Osteocyte (in vitro differentiated cells): ENCODE measurements at regions not wholly inside any gene's neighbourhood (a gene's known extent, or its start where the extent isn't known, plus 50 kb on each side); places are given as distances from the start of the nearest gene placed in this dataset.

ENCODE experiments used
- DNase-seq: peaks from one replicate; pipeline ENCODE4 v3.0.0; 2021; ENCODE audit warnings: mixed read lengths; ENCODE audit not compliant: unreplicated experiment; ENCODE audit errors: extremely low spot score
- H3K27ac Mint-ChIP-seq: one replicate; pipeline ENCODE4 v1.8.0; 2021; ENCODE audit warnings: mild to moderate bottlenecking, mixed read lengths; ENCODE audit not compliant: unreplicated experiment
- H3K27me3 Mint-ChIP-seq: one replicate; pipeline ENCODE4 v1.8.0; 2021; ENCODE audit warnings: mixed read lengths; ENCODE audit not compliant: unreplicated experiment
- H3K36me3 Mint-ChIP-seq: one replicate; pipeline ENCODE4 v1.8.0; 2021; ENCODE audit warnings: mixed read lengths; ENCODE audit not compliant: unreplicated experiment
- H3K4me1 Mint-ChIP-seq: one replicate; pipeline ENCODE4 v1.8.0; 2021; ENCODE audit warnings: mixed read lengths; ENCODE audit not compliant: unreplicated experiment
- H3K4me3 Mint-ChIP-seq: one replicate; pipeline ENCODE4 v1.8.0; 2021; ENCODE audit warnings: mild to moderate bottlenecking, moderate library complexity, mixed read lengths; ENCODE audit not compliant: unreplicated experiment
- H3K9me3 Mint-ChIP-seq: one replicate; pipeline ENCODE4 v1.8.0; 2021; ENCODE audit warnings: mixed read lengths; ENCODE audit not compliant: unreplicated experiment
- CTCF ChIP-seq: fragments of 200-600 bp; sonication (generic); IDR thresholded peaks from 2 replicates; pipeline ENCODE4 v1.5.0; 2021; ENCODE audit warnings: antibody characterized with exemption, mild to moderate bottlenecking, moderate library complexity

GRCh38 chr1:95983831-95984230 is 737.8 kb upstream of the PTBP2 start:
- Mint-ChIP-seq H3K27me3 (peaks cover 27% of the 10 kb centered on the region), H3K27ac (no peak overlapping the region), H3K4me1 (no peaks in the 10 kb centered on the region), H3K36me3 (no peaks in the 10 kb centered on the region), H3K4me3 (no peak overlapping the region), H3K9me3 (no peaks in the 10 kb centered on the region)
- TF ChIP-seq CTCF, result no peak
- no peak for DNase-seq

DNA sequence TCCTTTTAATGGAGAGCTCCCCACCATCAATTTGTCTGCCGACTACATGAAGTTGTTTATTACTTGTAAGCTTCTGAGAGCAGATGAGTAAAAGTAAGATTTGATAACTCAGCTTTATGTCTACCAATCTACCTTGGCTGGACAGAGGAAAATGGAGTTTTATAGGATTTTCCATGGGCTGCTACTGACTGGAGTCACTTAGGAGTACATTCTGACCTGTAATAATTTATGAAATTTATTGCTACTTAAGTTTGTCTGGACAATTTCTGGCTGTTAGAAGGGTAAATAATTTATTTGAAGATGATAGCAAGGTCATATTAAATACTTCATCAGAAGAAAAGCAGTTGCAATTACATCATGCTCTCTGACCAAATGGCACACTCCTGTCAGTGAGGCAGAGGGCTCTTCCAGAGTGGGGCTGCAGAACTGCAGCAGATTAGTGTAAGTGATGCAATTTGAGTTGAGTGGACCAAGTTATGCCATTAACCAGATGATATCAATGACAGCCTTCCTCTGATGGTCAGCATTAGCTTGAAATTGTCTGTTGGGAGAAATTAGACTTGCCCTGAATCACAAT is 736.7 kb upstream of the PTBP2 start:
- no peaks in the 10 kb centered on the region for H3K4me1 Mint-ChIP-seq
- H3K9me3 Mint-ChIP-seq, result no peaks in the 10 kb centered on the region

GRCh38 chr1:95990033-95990432 is 731.6 kb upstream of the PTBP2 start:
- no peak for DNase-seq
- no peak overlapping the region for H3K27ac Mint-ChIP-seq
- H3K4me1 Mint-ChIP-seq, result peaks cover 3% of the 10 kb centered on the region
- H3K36me3 Mint-ChIP-seq, result no peaks in the 10 kb centered on the region
- TF ChIP-seq CTCF, result no peak
- H3K27me3 Mint-ChIP-seq, result peaks cover 5% of the 10 kb centered on the region
- no peaks in the 10 kb centered on the region for H3K9me3 Mint-ChIP-seq
- no peak overlapping the region for H3K4me3 Mint-ChIP-seq

More for the DNA sequence above, 736.7 kb upstream of the PTBP2 start:
- Mint-ChIP-seq H3K27me3 (peaks cover 17% of the 10 kb centered on the region), H3K36me3 (no peaks in the 10 kb centered on the region), H3K27ac (no peak overlapping the region), H3K4me3 (no peak overlapping the region)
- no peak for TF ChIP-seq CTCF
- no peak for DNase-seq

DNA sequence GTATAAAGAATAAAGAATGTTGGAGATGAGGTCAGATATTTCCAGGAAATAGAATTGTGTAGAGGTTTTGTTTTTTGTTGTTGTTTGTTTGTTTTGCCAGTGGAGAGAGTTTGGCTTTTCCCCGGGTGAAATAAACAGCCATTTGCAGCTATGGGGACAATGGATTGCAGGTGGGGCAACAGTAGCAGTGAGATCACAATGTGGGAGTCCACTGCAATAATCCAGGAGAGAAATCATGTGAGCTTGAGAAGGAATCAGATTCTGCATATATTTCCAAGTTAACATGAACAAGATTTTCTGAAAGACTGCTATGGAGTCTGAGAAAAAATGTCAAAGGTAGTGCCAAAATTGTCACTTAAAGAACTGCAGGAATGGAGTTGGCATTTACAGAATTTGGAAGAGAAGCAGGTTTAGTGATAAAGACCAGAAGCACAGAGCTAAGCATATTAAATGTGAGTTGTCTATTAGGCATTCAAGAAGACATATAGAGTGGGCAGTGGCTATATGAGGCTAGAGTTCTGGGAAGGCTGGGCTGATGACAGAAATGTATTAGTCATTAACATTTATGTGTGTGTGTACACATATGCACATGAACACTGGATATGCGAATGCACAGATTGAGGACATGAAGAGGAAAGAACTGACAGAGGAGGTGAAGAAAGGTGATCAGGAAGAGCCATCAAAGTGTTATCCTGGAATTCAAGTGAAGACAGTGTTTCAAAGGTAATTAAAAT is 729.6 kb upstream of the PTBP2 start:
- Mint-ChIP-seq H3K4me3 (no peak overlapping the region), H3K36me3 (no peaks in the 10 kb centered on the region), H3K27ac (no peak overlapping the region), H3K27me3 (peaks cover 3% of the 10 kb centered on the region), H3K9me3 (no peaks in the 10 kb centered on the region), H3K4me1 (peaks cover 3% of the 10 kb centered on the region)
- no peak for DNase-seq
- no peak for TF ChIP-seq CTCF

DNA sequence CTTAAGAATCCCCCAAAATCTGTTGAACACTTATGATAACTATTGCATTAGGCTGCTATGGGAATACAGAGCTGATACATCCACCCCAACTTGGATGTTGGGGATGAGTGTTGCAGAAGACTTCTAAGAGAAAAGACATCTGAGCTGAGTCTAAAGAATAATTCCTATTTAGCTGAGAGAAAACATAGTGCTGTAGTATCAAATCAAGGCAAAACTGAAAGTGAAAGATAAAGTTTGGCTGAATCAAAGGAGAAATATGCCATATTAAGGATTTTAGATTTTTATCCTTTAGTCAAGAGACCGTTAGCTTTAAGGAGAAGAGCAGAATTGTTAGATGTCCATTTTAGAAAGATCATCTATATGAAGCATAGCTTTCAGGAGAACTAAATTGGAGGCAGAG is 726.9 kb upstream of the PTBP2 start:
- H3K4me1 Mint-ChIP-seq, result peaks cover 3% of the 10 kb centered on the region
- no peaks in the 10 kb centered on the region for H3K36me3 Mint-ChIP-seq
- no peak overlapping the region for H3K27ac Mint-ChIP-seq
- TF ChIP-seq CTCF, result no peak
- no peak for DNase-seq
- no peak overlapping the region for H3K4me3 Mint-ChIP-seq
- H3K27me3 Mint-ChIP-seq, result peaks cover 8% of the 10 kb centered on the region
- H3K9me3 Mint-ChIP-seq, result no peaks in the 10 kb centered on the region
